Left ventricle myocardium inferior (tissue), 1 donor: ENCODE measurements at regions not wholly inside any gene's neighbourhood (a gene's known extent, or its start where the extent isn't known, plus 50 kb on each side); places are given as distances from the start of the nearest gene placed in this dataset.

ENCODE experiments used
- DNase-seq: peaks from one replicate; pipeline ENCODE4 v3.0.0-alpha.2; 2020
- H3K27ac ChIP-seq: fragments of 200-600 bp; replicated peaks from 2 replicates; pipeline ENCODE4 v1.8.0; 2021
- H3K27me3 ChIP-seq: fragments of 200-600 bp; 2 replicates; pipeline ENCODE4 v1.8.0; 2021; ENCODE audit warnings: low read depth
- H3K36me3 ChIP-seq: fragments of 200-600 bp; 2 replicates; pipeline ENCODE4 v1.8.0; 2021
- H3K4me1 ChIP-seq: fragments of 200-600 bp; 2 replicates; pipeline ENCODE4 v1.8.0; 2021
- H3K4me3 ChIP-seq: fragments of 200-600 bp; 2 replicates; pipeline ENCODE4 v1.8.0; 2021; ENCODE audit warnings: mild to moderate bottlenecking, moderate library complexity
- H3K9me3 ChIP-seq: fragments of 200-600 bp; replicated peaks from 2 replicates; pipeline ENCODE4 v1.8.0; 2021
- CTCF ChIP-seq: fragments of 200-600 bp; IDR thresholded peaks from 2 replicates; pipeline ENCODE4 v1.8.0; 2021; ENCODE audit warnings: antibody characterized with exemption, mild to moderate bottlenecking, borderline replicate concordance
- intact Hi-C: fragments of 100-400 bp; cut with micrococcal nuclease; formaldehyde crosslinking; loops from one replicate; pipeline ENCODE4 v1.11.0; 2022
- donor health status: DM: no; HTN: yes; CAD: no; lungs with severe emphysema.

GRCh38 chr7:12951397-12951801 lies 264.0 kb downstream of the ARL4A start:
- H3K36me3 ChIP-seq, result no peaks in the 10 kb centered on the region
- H3K27me3 ChIP-seq, result no peaks in the 10 kb centered on the region
- DNase-seq, result no peak
- no peak for TF ChIP-seq CTCF
- no peaks in the 10 kb centered on the region for H3K9me3 ChIP-seq
- H3K27ac ChIP-seq, result no peak overlapping the region
- no peak overlapping the region for H3K4me3 ChIP-seq
- intact Hi-C loops, result no loop called here
- peaks cover 8% of the 10 kb centered on the region for H3K4me1 ChIP-seq

GRCh38 chr7:12954380-12955033 lies 267.1 kb downstream of the ARL4A start:
- Histone ChIP-seq H3K4me3 (no peak overlapping the region), H3K36me3 (no peaks in the 10 kb centered on the region), H3K9me3 (no peaks in the 10 kb centered on the region), H3K27ac (no peak overlapping the region), H3K4me1 (peaks cover under 1% of the 10 kb centered on the region), H3K27me3 (no peaks in the 10 kb centered on the region)
- intact Hi-C loops, result no loop called here
- DNase-seq, result no peak
- TF ChIP-seq CTCF, result no peak

- TF ChIP-seq CTCF, result no peak
- Histone ChIP-seq H3K27me3 (no peaks in the 10 kb centered on the region), H3K27ac (no peak overlapping the region), H3K4me3 (no peak overlapping the region), H3K9me3 (no peaks in the 10 kb centered on the region), H3K36me3 (no peaks in the 10 kb centered on the region), H3K4me1 (no peaks in the 10 kb centered on the region)
- intact Hi-C loops, result no loop called here
- no peak for DNase-seq
Observed at GRCh38 chr7:12957487-12957886, 270.1 kb downstream of the ARL4A start.

GRCh38 chr7:12961910-12962480 lies 274.6 kb downstream of the ARL4A start:
- intact Hi-C loops, result no loop called here
- Histone ChIP-seq H3K4me1 (no peaks in the 10 kb centered on the region), H3K27me3 (no peaks in the 10 kb centered on the region), H3K36me3 (no peaks in the 10 kb centered on the region), H3K27ac (peak overlapping the region; percentile 34), H3K9me3 (no peaks in the 10 kb centered on the region), H3K4me3 (peak overlapping the region; percentile 3)
- no peak for DNase-seq
- no peak for TF ChIP-seq CTCF

GRCh38 chr7:12963435-12963834 lies 276.0 kb downstream of the ARL4A start:
- DNase-seq, result no peak
- Histone ChIP-seq H3K4me1 (no peaks in the 10 kb centered on the region), H3K36me3 (no peaks in the 10 kb centered on the region), H3K4me3 (no peak overlapping the region), H3K27ac (no peak overlapping the region), H3K9me3 (no peaks in the 10 kb centered on the region), H3K27me3 (no peaks in the 10 kb centered on the region)
- TF ChIP-seq CTCF, result no peak
- intact Hi-C loops, result no loop called here
